Fibroblast of mammary gland (primary cell): ENCODE measurements at regions not wholly inside any gene's neighbourhood (a gene's known extent, or its start where the extent isn't known, plus 50 kb on each side); places are given as distances from the start of the nearest gene placed in this dataset.

Experiments
- DNase-seq: peaks from one replicate; pipeline ENCODE4 v3.0.0-alpha.2; 2010; ENCODE audit warnings: low read depth
- H3K4me3 ChIP-seq: 2 replicates; pipeline ENCODE4 v1.5.1; 2011; ENCODE audit warnings: low read depth, mild to moderate bottlenecking, low read length, moderate library complexity; ENCODE audit not compliant: control insufficient read depth
- TF ChIP-seq, protein P1 (sequence below): conservative IDR thresholded peaks from 2 replicates; pipeline ENCODE4 v1.5.1; 2011; ENCODE audit warnings: low read depth, low read length, inconsistent platforms; ENCODE audit not compliant: control insufficient read depth, insufficient read depth

DNA sequence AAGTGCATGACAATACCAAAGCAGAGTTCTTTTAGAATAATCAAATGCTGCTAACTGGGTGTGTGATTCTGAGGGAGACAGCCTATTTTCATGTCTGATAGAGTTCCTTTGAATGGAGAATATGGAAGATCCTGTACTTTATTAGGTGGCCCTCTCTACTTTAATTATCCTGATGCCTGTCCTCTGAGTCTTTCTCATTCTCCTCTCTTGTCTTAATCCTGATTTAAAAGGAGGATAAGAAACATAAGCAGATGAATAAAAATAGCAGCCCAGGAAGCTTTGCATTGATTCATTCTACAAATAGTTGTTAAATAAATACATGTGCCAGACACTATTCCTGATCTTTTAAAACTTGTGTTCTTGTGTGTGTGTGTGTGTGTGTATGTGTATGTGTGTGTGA is 387.3 kb downstream of the SPRY1 start:
- no peak overlapping the region for H3K4me3 ChIP-seq
- DNase-seq, result peak; percentile 56
- TF ChIP-seq, protein P1, sequence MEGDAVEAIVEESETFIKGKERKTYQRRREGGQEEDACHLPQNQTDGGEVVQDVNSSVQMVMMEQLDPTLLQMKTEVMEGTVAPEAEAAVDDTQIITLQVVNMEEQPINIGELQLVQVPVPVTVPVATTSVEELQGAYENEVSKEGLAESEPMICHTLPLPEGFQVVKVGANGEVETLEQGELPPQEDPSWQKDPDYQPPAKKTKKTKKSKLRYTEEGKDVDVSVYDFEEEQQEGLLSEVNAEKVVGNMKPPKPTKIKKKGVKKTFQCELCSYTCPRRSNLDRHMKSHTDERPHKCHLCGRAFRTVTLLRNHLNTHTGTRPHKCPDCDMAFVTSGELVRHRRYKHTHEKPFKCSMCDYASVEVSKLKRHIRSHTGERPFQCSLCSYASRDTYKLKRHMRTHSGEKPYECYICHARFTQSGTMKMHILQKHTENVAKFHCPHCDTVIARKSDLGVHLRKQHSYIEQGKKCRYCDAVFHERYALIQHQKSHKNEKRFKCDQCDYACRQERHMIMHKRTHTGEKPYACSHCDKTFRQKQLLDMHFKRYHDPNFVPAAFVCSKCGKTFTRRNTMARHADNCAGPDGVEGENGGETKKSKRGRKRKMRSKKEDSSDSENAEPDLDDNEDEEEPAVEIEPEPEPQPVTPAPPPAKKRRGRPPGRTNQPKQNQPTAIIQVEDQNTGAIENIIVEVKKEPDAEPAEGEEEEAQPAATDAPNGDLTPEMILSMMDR, result no peak

DNA sequence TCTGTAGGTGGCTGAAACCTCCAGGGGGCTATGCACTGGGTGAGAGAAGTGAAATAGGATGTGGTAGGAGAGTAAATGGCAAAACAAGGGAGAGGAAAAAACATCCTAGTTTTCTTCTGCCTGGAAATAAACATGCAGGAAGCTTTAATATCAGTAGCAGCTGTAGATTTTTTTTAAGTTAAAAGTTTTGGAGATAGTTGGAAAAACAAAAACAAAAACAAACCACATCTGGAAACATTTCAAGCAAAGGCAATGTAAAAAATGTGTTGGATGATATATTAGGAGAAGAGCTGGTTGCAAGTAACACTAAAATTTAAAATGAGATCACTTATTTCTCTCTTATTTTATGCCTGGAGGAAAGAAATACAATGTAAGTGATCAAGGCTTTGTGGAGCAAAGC is 388.0 kb downstream of the SPRY1 start:
- no peak overlapping the region for H3K4me3 ChIP-seq
- TF ChIP-seq, protein P1, result peak; percentile 17
- no peak for DNase-seq

DNA sequence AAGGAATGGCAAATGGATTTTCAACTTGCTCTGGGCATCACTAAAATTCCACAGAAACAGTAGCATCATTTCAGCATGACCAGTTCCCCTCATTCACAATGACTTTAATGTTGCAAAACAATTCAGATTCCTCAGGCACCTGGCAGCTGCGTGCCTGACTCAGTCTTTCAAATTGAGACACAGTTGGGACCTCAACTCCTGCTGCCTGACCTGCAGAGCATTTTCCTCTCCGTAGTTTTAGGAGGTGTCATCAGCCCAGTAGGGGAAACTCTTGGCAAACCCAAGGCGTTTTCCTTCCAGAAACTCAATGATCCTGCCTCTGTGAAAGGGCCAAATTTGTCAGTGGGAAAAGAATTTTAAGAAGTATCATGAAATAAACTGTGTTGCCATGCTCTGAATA is 388.9 kb downstream of the SPRY1 start:
- no peak overlapping the region for H3K4me3 ChIP-seq
- TF ChIP-seq, protein P1, result no peak
- peak; percentile 99 for DNase-seq

DNA sequence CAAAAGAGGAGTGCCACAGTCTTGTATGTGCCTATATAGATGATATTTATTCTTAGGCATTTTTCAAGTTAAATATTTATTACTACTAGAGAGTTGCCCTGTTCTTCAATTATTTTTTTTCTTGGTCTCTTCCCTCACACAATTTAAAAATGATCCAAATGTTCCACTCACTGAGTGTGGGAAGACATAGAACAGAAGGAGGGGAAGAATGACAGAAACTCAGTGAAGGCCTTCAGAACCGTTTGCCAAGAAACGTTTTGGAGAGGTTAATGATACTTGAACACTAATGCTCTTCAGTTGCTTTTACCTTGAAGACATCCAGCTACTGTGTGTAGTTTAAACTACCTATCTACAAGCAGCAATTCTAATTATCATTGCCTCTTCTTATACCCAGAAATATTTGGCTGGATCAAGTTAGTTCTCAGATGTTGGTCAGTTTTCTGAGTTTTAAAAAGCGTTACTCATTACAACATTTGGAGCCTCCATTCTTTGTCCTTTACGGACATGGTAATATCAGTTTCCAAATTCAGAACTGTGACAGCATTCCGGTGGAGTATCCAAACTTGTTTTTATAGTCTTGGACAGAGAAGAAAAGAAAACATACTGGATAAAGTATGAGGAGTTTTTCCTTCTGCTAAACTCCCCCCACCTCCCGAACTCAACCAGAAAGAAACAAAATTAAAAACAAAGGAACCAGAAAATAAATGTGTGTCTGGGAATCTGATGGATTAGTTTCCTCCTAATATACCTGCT is 389.7 kb downstream of the SPRY1 start:
- TF ChIP-seq, protein P1, result no peak
- no peak overlapping the region for H3K4me3 ChIP-seq
- no peak for DNase-seq

DNA sequence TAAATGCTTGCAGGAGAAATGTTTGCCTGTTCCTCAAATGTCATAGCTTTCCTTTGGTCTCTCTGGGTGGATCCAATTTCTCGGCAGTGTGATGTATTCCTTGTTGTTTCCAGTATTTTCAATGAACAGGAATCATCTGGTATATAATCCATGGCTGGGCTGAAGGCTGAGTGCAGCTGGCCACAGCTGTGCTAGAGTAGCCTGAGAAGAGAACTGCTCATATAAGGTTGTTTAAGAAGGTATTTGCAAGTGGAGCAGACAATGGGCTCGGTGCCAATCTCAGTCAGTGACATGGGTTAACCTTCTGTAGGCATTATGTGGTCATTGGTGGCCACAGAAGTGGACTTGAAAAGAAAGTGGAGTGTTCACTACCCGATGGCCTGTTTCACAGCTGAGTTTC is 390.3 kb downstream of the SPRY1 start:
- TF ChIP-seq, protein P1, result no peak
- no peak overlapping the region for H3K4me3 ChIP-seq
- peak; percentile 57 for DNase-seq

DNA sequence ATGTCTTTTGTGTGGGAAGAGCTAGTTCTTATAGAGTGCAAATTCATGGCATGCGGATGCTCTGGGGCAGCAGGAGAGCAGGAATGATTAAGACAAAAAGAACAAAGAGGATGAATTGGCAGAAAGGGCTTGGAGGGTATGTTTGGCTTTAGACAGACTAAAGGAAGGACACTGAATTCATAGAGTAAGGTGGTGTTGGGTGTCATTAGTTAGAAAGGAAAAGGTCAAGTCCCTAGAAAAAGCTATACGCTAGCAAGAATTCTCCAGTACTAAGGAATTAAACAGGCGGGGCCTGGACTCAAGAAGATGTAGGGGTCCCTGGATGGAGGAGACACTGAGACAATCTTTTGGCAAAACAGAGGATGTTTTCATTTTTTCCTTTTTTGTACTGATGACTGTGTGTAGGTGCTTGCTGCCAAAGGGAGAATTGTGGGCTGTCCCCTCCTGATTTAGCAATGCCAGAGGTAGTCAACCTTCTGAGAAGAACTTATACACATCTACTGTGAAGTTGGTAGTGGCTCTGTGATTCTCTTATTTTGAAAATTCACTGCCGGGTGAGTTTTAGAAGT is 391.0 kb downstream of the SPRY1 start:
- TF ChIP-seq, protein P1, result no peak
- peak; percentile 49 for DNase-seq
- no peak overlapping the region for H3K4me3 ChIP-seq
